HG03432 (cell line): ENCODE measurements at regions not wholly inside any gene's neighbourhood (a gene's known extent, or its start where the extent isn't known, plus 50 kb on each side); places are given as distances from the start of the nearest gene placed in this dataset.

Experiments
- ATAC-seq: cut with Tn5 transposase; IDR thresholded peaks from one replicate; pipeline ENCODE4 v1.9.1; 2021; ENCODE audit warnings: mild to moderate bottlenecking, moderate library complexity; ENCODE audit not compliant: unreplicated experiment

- no peak for ATAC-seq
Observed at GRCh38 chr21:21605521-21605920, 607.3 kb downstream of the NCAM2 start.

- no peak for ATAC-seq
Observed at GRCh38 chr21:21606041-21606440, 607.8 kb downstream of the NCAM2 start.

- no peak for ATAC-seq
Observed at GRCh38 chr21:21612466-21612865, 614.3 kb downstream of the NCAM2 start.

GRCh38 chr21:21614966-21615365, 616.8 kb downstream of the NCAM2 start:
- no peak for ATAC-seq

GRCh38 chr21:21622460-21623234, 624.4 kb downstream of the NCAM2 start:
- no peak for ATAC-seq

- no peak for ATAC-seq
Observed at GRCh38 chr21:21624674-21625073, 626.5 kb downstream of the NCAM2 start.

- ATAC-seq = no peak
Observed at GRCh38 chr21:21631961-21632360, 633.8 kb downstream of the NCAM2 start.

GRCh38 chr21:21632926-21633325, 634.7 kb downstream of the NCAM2 start:
- no peak for ATAC-seq

GRCh38 chr21:21661741-21662140, 663.5 kb downstream of the NCAM2 start:
- no peak for ATAC-seq

GRCh38 chr21:21662776-21663175, 664.6 kb downstream of the NCAM2 start:
- ATAC-seq = no peak

GRCh38 chr21:21664871-21665270, 666.7 kb downstream of the NCAM2 start:
- no peak for ATAC-seq

GRCh38 chr21:21666689-21667088, 668.5 kb downstream of the NCAM2 start:
- no peak for ATAC-seq

- ATAC-seq = no peak
Observed at GRCh38 chr21:21668198-21668597, 670.0 kb downstream of the NCAM2 start.

GRCh38 chr21:21673959-21674358, 675.8 kb downstream of the NCAM2 start:
- no peak for ATAC-seq

GRCh38 chr21:21675601-21676000, 677.4 kb downstream of the NCAM2 start:
- no peak for ATAC-seq

- no peak for ATAC-seq
Observed at GRCh38 chr21:21682172-21682571, 684.0 kb downstream of the NCAM2 start.

- ATAC-seq = no peak
Observed at GRCh38 chr21:21688889-21689288, 690.7 kb downstream of the NCAM2 start.

- no peak for ATAC-seq
Observed at GRCh38 chr21:21690068-21690665, 692.0 kb downstream of the NCAM2 start.

- ATAC-seq = no peak
Observed at GRCh38 chr21:21712748-21713520, 714.7 kb downstream of the NCAM2 start.

GRCh38 chr21:21713651-21714180, 715.5 kb downstream of the NCAM2 start:
- no peak for ATAC-seq

- no peak for ATAC-seq
Observed at GRCh38 chr21:21714426-21714825, 716.2 kb downstream of the NCAM2 start.
